ENCODE measurements at regions not wholly inside any gene's neighbourhood (a gene's known extent, or its start where the extent isn't known, plus 50 kb on each side); places are given as distances from the start of the nearest gene placed in this dataset.

DNA sequence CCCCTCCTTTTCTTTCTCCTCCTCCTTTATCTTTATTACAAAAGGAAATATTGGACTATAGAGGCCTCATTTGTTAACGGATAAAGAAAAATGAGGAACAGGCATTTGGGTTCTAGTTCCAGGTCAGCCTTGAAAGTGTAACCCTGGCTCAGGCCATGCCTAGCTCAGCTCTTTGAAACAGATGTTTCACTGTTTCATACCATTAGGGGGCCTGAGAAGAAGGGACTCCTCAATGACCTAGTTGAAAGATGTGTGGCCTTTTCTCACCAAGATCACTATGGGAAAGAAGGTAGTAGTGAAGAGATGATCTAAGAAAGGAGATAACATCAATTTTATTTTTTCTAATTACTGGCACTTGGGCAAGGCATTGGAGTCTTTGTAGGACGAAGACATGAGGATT is 952.7 kb downstream of the SLC4A3 start:
- TF ChIP-seq ZBTB7A (IDR thresholded peaks at IDR 0.05; ENCODE audit: borderline replicate concordance, control insufficient read depth, low read depth, low read length) (no peak), CBX2 (IDR thresholded peaks at IDR 0.05; ENCODE audit: insufficient read depth, low read length, poor library complexity, severe bottlenecking) (no peak), EP300 (IDR thresholded peaks at IDR 0.05; ENCODE audit: low read length) (no peak)

Data from K562 (cell line).